Naive B cell (primary cell): ENCODE measurements at regions not wholly inside any gene's neighbourhood (a gene's known extent, or its start where the extent isn't known, plus 50 kb on each side); places are given as distances from the start of the nearest gene placed in this dataset.

Experiments used
- ATAC-seq, 2 donors: fragments of 150-1000 bp; cut with Tn5 transposase; 2 replicates each; pipeline ENCODE4 v1.10.0; 2021; ENCODE audit warnings: low read depth in 2 of 2, mild to moderate bottlenecking in 2 of 2, moderate library complexity in 2 of 2
- DNase-seq: peaks from one replicate; pipeline ENCODE4 v3.0.0; 2022
- H3K27ac Mint-ChIP-seq, 6 donors: one replicate each; pipeline ENCODE4 v1.8.0; 2020 to 2022; ENCODE audit warnings: mild to moderate bottlenecking in 6 of 6, mixed read lengths in 6 of 6, moderate library complexity in 5 of 6, inconsistent platforms in 2 of 6
- H3K27me3 Mint-ChIP-seq, 3 donors: one replicate each; pipeline ENCODE4 v1.8.0; 2021 to 2022; ENCODE audit warnings: mixed read lengths in 3 of 3, mild to moderate bottlenecking in 1 of 3
- H3K36me3 Mint-ChIP-seq, 2 donors: one replicate each; pipeline ENCODE4 v1.8.0; 2020 to 2022; ENCODE audit warnings: mixed read lengths in 2 of 2, inconsistent platforms in 1 of 2, mild to moderate bottlenecking in 1 of 2
- H3K4me1 Mint-ChIP-seq, 3 donors: one replicate each; pipeline ENCODE4 v1.8.0; 2020 to 2022; ENCODE audit warnings: mixed read lengths in 3 of 3, inconsistent platforms in 1 of 3, mild to moderate bottlenecking in 1 of 3, moderate library complexity in 1 of 3
- H3K4me3 Mint-ChIP-seq, 8 donors: one replicate each; pipeline ENCODE4 v1.8.0; 2020 to 2022; ENCODE audit warnings: mild to moderate bottlenecking in 8 of 8, mixed read lengths in 8 of 8, moderate library complexity in 8 of 8, inconsistent platforms in 2 of 8
- H3K9me3 Mint-ChIP-seq, 7 donors: one replicate each; pipeline ENCODE4 v1.8.0; 2020 to 2022; ENCODE audit warnings: mixed read lengths in 7 of 7, mild to moderate bottlenecking in 5 of 7, inconsistent platforms in 2 of 7, moderate library complexity in 1 of 7

DNA sequence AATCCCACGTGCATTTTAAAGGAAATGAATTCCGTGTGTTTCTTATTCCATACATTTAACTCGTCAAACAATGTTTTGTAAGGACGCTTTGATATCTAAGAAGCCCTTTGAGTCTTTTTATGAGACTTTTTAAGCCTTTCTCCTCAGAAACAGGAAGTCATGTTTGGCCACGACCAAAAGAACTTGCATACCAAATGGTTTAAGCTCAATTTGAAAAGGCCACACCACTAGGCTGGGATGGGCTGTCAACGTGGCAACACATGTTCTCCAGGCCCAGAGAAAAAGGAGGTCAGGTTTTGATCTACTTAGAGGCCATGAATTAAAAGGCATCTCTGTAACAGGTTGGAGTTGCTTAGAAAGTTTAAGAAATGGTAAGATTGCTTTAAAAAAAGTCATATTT is 441.8 kb downstream of the CMPK2 start:
- H3K36me3 Mint-ChIP-seq = no peaks in the 10 kb centered on the region
- ATAC-seq = no peak
- H3K9me3 Mint-ChIP-seq = peaks cover 0 to 4% (median 0%) of the 10 kb centered on the region in 7 donors
- no peaks in the 10 kb centered on the region for H3K4me1 Mint-ChIP-seq
- H3K4me3 Mint-ChIP-seq = no peak overlapping the region
- H3K27ac Mint-ChIP-seq = no peak overlapping the region
- no peaks in the 10 kb centered on the region for H3K27me3 Mint-ChIP-seq
- DNase-seq = no peak

DNA sequence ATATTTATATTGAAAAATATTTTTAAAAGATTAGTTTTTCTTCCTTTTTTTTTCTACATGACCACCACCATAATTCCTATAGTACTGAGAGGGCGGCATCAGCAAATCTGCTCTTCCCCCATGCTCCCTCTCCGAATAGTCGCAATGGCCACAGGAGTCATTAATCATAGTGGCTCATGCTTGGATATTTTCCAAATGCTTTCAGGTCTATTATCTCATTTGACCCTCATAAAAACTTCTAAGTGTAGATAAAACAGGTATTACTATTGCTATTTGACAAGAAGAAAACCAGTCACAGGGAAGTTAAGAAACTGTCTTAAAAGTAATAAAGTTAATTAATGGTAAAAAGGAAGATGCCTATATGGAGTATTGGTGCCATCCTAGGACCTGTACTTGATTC is 440.7 kb downstream of the CMPK2 start:
- Mint-ChIP-seq H3K4me3 (no peak overlapping the region), H3K9me3 (peaks cover 0 to 5% (median 0%) of the 10 kb centered on the region in 7 donors), H3K27ac (no peak overlapping the region), H3K36me3 (no peaks in the 10 kb centered on the region), H3K27me3 (no peaks in the 10 kb centered on the region), H3K4me1 (no peaks in the 10 kb centered on the region)
- DNase-seq (no peak), ATAC-seq (no peak)

DNA sequence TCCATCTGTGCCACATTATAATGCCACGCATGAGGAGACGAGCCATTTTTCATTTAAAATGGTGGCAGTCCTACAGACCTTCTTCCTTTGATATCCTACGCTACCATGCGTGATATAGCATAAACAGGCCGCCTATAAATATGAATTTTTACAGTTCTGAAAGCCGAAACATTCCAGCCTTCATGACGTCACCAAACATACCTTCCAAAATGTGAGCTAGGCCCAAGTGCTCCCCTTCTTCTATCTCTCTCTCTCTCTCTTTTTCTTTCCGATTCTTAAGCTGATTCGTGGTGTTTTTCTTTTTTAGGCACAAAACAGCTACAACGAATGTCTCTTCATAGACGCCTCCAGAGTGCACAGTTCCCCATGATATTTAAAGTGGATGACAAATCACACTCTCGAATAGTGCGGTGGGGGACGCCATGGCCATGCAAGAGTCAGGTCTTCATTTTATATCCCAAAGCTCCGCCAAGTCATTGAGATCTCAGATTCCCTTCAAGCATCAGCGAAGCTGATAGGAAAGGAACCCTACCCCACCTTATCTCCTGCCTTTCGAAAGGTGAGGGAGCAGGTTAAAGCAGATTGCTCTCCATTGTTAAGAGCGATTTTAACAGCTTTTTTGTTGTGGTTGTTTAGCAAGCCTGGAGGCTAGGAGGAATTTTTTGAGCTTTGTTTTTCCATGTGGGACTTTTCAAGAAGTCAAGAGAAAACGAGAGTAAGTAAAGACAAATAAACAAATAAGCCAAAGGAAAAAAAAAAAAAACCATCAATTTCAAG is 436.3 kb downstream of the CMPK2 start:
- no peaks in the 10 kb centered on the region for H3K4me1 Mint-ChIP-seq
- peak overlapping the region in 1 of 6 donors; percentile 10 for H3K27ac Mint-ChIP-seq
- DNase-seq (no peak), ATAC-seq (no peak)
- H3K4me3 Mint-ChIP-seq = no peak overlapping the region
- H3K36me3 Mint-ChIP-seq = peaks cover 0 to 6% of the 10 kb centered on the region in 2 donors
- peaks cover 0 to 8% (median 4%) of the 10 kb centered on the region in 7 donors for H3K9me3 Mint-ChIP-seq
- H3K27me3 Mint-ChIP-seq = peaks cover 0 to 5% (median 0%) of the 10 kb centered on the region in 3 donors

DNA sequence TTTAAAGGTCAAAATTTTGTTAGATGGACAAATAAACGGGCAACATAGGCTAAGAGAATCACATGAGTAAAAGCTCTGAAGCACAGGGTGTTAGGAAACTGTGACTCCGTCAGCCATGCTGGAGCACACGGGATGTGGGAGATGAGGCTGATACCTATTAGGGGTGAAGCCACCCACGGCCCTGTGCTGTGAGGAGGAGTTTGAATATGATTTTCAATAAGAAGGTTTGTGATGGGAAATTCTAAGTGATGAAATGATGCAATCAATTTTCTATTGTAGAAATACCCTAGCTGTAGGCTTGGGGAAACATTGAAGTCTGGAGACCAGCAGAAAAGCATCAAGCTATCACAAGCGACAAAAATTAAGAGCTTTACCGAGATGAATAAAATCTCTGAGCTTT is 431.3 kb downstream of the CMPK2 start:
- H3K27me3 Mint-ChIP-seq = peaks cover 0 to 5% (median 0%) of the 10 kb centered on the region in 3 donors

DNA sequence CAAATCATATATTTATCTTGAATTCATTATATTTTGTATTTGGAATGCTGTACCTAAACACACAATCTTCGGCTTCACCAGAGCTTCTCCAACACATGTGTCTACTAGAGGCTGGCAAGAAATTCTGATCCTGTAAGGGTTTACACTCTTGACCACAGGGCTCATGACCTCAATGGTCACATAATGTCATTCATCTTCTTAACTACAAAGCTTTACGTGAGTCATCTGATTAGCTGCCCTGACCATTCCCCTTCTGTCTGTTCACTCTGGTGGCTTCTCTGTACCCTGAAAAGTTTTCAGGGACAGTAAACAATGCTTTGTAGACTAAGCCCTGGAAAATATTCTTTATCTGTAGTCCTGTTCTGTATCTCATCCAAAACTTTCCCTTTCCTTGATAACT is 423.9 kb downstream of the CMPK2 start:
- H3K27me3 Mint-ChIP-seq = peaks cover 0 to 4% (median 0%) of the 10 kb centered on the region in 3 donors
- DNase-seq (no peak), ATAC-seq (no peak)
- H3K9me3 Mint-ChIP-seq = peaks cover 0 to 6% (median 0%) of the 10 kb centered on the region in 7 donors
- H3K4me3 Mint-ChIP-seq = no peak overlapping the region
- H3K36me3 Mint-ChIP-seq = no peaks in the 10 kb centered on the region
- H3K27ac Mint-ChIP-seq = no peak overlapping the region
- no peaks in the 10 kb centered on the region for H3K4me1 Mint-ChIP-seq

More for the DNA sequence above, 431.3 kb downstream of the CMPK2 start:
- no peak overlapping the region for H3K4me3 Mint-ChIP-seq
- H3K27ac Mint-ChIP-seq = no peak overlapping the region
- peaks cover 0 to 5% (median 4%) of the 10 kb centered on the region in 7 donors for H3K9me3 Mint-ChIP-seq
- ATAC-seq = no peak
- no peaks in the 10 kb centered on the region for H3K4me1 Mint-ChIP-seq
- DNase-seq = no peak
- H3K36me3 Mint-ChIP-seq = peaks cover 0 to 6% of the 10 kb centered on the region in 2 donors

DNA sequence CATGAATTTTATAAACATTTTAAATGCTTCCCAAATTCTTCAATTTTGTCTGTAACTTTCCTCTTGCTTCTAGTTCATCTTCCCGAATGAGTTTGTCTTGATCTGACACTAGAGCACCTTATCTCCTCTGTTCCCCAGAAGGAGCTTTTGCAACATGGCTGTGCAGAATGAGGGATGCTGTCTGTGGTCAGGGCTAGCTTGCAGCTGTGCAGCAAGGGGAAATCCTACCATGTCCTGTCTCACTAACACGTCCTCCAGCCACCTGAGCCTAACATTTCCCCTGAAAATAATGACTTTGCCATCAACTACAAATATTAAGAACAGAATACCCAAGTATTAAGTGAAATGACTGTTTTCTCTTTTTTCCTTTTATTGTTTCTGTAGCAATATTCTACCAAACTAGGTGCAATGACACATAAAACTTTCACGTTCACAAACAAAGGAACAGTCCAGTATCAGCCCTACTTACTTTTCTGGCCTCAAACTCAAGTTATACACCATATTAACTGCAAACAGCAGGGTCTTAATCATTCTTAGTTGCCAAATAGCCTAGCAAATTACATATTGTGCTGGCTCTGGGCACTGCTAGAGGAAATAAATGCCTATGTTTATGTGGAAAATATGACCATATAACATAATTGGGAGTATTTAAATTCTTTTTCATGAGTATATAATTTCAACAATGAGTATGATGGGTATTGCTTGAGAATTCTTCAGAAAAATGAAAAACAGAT is 423.3 kb downstream of the CMPK2 start:
- H3K27ac Mint-ChIP-seq = no peak overlapping the region
- H3K4me1 Mint-ChIP-seq = no peaks in the 10 kb centered on the region
- H3K36me3 Mint-ChIP-seq = no peaks in the 10 kb centered on the region
- peaks cover 0 to 6% (median 0%) of the 10 kb centered on the region in 7 donors for H3K9me3 Mint-ChIP-seq
- no peak for ATAC-seq
- no peak overlapping the region for H3K4me3 Mint-ChIP-seq
- no peak for DNase-seq
- peaks cover 0 to 4% (median 0%) of the 10 kb centered on the region in 3 donors for H3K27me3 Mint-ChIP-seq

DNA sequence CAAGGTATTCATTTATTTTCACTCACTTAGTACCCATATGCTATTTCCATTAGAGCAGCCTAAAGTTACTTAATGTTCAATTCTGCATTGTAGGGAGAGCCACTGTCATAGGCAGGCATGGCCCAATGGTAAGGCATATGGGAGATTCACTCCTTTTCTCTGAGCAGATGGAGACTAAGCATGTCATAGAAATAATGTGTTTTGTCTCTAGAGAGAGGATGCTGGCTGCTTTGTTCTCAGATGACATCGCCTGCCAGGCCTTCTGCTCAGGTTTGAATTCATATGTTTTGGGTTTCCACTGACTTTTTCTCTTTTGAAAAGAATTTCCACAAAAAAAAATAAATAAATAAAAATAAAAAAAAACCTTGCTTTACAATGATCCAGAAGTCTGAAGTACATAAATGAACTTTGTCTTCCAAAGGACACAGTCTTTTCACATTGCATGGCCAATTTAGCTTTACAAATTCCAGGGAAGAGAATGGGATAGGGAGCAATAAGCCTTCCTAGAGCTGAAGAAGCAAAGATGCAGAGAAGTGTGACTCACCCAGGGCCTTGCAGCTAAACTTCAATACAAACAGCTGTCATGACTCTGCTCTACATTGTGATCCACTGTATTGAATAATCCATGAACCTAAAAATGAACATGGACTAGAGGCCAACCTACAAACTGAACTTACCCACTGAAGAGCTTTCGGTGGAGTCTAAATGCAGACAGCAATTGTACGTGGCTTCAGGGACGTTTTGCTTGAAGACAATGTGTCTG is 422.5 kb downstream of the CMPK2 start:
- H3K27me3 Mint-ChIP-seq = peaks cover 0 to 10% (median 4%) of the 10 kb centered on the region in 3 donors
- no peak overlapping the region for H3K4me3 Mint-ChIP-seq
- ATAC-seq (no peak), DNase-seq (no peak)
- H3K9me3 Mint-ChIP-seq = peaks cover 0 to 6% (median 0%) of the 10 kb centered on the region in 7 donors
- no peaks in the 10 kb centered on the region for H3K4me1 Mint-ChIP-seq
- H3K36me3 Mint-ChIP-seq = no peaks in the 10 kb centered on the region
- no peak overlapping the region for H3K27ac Mint-ChIP-seq

DNA sequence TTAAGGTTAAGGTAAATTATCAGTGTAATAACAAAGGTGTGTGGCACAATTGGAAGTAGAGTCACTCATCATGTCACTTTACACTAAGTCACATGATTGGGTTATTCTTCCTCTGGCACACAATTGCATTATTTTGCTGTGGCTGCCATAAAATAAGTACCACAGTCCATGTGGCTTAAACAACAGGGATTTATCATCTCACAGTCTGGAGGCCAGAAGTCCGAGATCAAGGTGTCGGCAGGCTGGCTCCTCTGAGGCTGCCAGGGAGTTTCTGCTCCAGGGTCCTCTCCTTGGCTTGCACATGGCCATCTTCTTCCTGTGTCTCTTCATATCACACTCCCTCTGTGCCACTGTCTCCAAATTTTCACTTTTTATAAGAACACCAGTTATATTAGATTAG is 421.2 kb downstream of the CMPK2 start:
- Mint-ChIP-seq H3K9me3 (peaks cover 0 to 6% (median 0%) of the 10 kb centered on the region in 7 donors), H3K27ac (no peak overlapping the region), H3K27me3 (peaks cover 0 to 19% (median 4%) of the 10 kb centered on the region in 3 donors), H3K4me1 (no peaks in the 10 kb centered on the region), H3K36me3 (no peaks in the 10 kb centered on the region), H3K4me3 (no peak overlapping the region)
- DNase-seq = no peak
- ATAC-seq = no peak

DNA sequence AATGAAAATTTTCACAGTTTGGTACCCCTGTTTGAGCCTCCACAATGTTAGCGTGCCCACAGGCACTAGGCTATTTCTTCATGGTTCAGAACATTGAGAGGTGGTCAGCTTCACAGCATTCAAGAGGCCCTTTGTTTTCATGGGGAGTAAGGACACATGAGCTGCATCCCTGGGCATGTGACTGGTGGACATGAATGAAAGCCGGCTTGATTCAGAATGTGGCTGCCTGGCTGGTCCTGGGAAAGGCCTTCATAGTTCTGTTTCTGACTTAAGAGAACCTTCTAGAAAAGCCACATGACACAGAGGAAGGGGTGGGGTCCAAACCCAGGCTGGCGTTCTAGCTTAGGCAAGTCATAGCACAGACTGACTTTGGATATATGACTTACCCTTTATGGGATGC is 420.6 kb downstream of the CMPK2 start:
- no peak overlapping the region for H3K4me3 Mint-ChIP-seq
- no peak overlapping the region for H3K27ac Mint-ChIP-seq
- peaks cover 0 to 19% (median 4%) of the 10 kb centered on the region in 3 donors for H3K27me3 Mint-ChIP-seq
- H3K36me3 Mint-ChIP-seq = no peaks in the 10 kb centered on the region
- H3K4me1 Mint-ChIP-seq = no peaks in the 10 kb centered on the region
- DNase-seq = no peak
- H3K9me3 Mint-ChIP-seq = peaks cover 0 to 6% (median 0%) of the 10 kb centered on the region in 7 donors
- no peak for ATAC-seq

DNA sequence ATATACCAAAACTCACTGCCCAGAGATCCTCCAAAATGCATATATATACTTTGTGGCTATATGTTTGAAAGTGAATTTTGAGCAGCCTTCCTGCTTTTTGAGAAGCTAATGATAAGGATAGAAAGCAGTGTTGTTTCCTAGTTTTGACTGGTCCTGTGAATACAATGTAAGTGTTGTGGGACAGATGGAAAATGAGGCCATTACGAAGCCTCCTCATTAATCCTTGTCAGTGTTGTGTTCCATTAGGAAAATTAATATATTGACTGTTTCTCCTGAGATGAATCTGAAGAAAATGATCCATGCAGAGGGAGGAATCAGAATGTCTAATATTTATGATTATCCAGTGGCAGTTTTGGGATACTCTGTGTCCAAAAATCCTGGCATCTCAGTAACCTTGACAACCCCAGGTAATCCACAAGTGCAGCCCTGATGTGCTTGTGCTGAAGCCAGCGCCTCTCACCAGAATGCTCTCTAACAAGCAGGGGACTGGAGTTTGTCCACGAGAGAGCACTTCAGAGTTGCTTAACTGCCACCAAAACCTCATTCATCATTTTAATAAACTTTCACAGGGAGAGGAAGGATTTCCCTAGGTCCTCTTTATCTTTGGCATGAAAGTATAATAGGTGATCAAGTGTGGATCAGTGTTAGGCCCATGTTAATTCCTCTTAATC is 418.6 kb downstream of the CMPK2 start:
- ATAC-seq = no peak
- Mint-ChIP-seq H3K27ac (peak overlapping the region in 1 of 6 donors; percentile 11), H3K9me3 (peaks cover 0 to 6% (median 0%) of the 10 kb centered on the region in 7 donors)

DNA sequence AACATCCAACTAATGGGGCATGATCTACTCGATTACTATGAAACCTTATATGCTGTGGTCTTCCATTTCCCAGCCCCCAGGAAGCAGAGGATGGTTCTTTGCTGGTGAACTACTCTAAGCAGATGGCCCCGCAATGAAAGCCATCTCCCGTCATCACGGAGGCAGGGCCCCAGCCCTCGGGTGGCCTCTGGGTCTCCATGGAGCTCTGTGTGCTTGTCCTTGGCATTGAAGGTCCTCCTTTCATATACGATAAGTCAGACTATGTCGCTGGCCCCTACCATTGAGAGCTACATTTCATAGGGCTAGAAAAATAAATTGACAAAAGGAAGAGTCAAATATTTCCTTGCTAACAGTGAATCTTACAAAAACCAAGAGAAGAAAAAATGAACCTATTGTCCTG is 416.8 kb downstream of the CMPK2 start:
- H3K27ac Mint-ChIP-seq = no peak overlapping the region
- no peak for ATAC-seq
- no peak for DNase-seq
- no peaks in the 10 kb centered on the region for H3K36me3 Mint-ChIP-seq
- no peaks in the 10 kb centered on the region for H3K4me1 Mint-ChIP-seq
- H3K9me3 Mint-ChIP-seq = peaks cover 0 to 12% (median 4%) of the 10 kb centered on the region in 7 donors
- peaks cover 0 to 25% (median 4%) of the 10 kb centered on the region in 3 donors for H3K27me3 Mint-ChIP-seq
- H3K4me3 Mint-ChIP-seq = no peak overlapping the region

More for the DNA sequence above, 418.6 kb downstream of the CMPK2 start:
- Mint-ChIP-seq H3K36me3 (no peaks in the 10 kb centered on the region), H3K4me3 (no peak overlapping the region), H3K27me3 (peaks cover 0 to 22% (median 4%) of the 10 kb centered on the region in 3 donors), H3K4me1 (no peaks in the 10 kb centered on the region)
- no peak for DNase-seq

DNA sequence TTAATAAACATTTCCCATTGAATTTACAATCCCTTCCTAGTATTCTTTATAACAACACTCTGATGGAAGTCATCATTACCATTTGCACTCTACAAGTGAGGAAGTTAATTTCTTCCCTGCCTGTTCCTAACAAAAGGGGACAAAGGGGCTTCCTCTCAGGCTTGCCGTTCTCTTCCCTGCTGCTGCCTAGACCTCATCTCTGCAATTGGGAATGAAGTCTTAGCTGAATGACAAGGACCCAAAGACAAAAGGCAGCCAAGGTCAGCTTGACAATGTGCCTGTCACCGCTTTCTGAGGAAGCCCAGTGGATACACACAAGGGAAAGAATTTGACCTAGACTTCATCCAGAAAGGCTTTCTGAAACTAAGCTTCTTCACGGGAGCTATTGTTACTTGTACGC is 416.4 kb downstream of the CMPK2 start:
- DNase-seq (no peak), ATAC-seq (no peak)
- H3K36me3 Mint-ChIP-seq = no peaks in the 10 kb centered on the region
- no peak overlapping the region for H3K4me3 Mint-ChIP-seq
- no peak overlapping the region for H3K27ac Mint-ChIP-seq
- H3K27me3 Mint-ChIP-seq = peaks cover 0 to 25% (median 4%) of the 10 kb centered on the region in 3 donors
- H3K9me3 Mint-ChIP-seq = peaks cover 0 to 16% (median 6%) of the 10 kb centered on the region in 7 donors
- H3K4me1 Mint-ChIP-seq = no peaks in the 10 kb centered on the region
